IMR-90 (cell line): ENCODE measurements at regions not wholly inside any gene's neighbourhood (a gene's known extent, or its start where the extent isn't known, plus 50 kb on each side); places are given as distances from the start of the nearest gene placed in this dataset.
"Not testable (repeated sequence)": the region's sequence is repeated elsewhere in the genome, so short reads cannot be mapped to it uniquely, and the experiment has no call there.

ENCODE experiments used
- ATAC-seq: fragments of 200-7000 bp; cut with Tn5 transposase; 2 replicates; pipeline ENCODE4 v1.9.1; 2020; ENCODE audit warnings: low read depth, mild to moderate bottlenecking, moderate library complexity
- BruUV-seq: library from RNA; stranded (reverse); fragments of 400-500 nt; replicated peaks from 2 replicates; lab custom pipeline; 2021; lab: Mats Ljungman, UMichigan
- CTCF ChIA-PET: fragments of 300-600 bp; formaldehyde crosslinking; extraction: SDS; loops from one replicate; lab custom pipeline; 2021; ENCODE audit warnings: antibody characterized with exemption; lab: Yijun Ruan, JAX
- POLR2A ChIA-PET: fragments of 300-600 bp; sonication (Branson Sonifier 250); formaldehyde crosslinking; loops from one replicate; lab custom pipeline; 2022; ENCODE audit warnings: antibody characterized with exemption; ENCODE audit not compliant: unreplicated experiment; lab: Charles Lee
- DNase-seq: peaks from one replicate; pipeline ENCODE4 v3.0.0; 2013
- H2AFZ ChIP-seq: replicated peaks from 2 replicates; pipeline ENCODE3; 2013; ENCODE audit warnings: low read length, mild to moderate bottlenecking; ENCODE audit not compliant: poor library complexity
- H2AK5ac ChIP-seq: 2 replicates; pipeline ENCODE4 v1.6.1; 2013; ENCODE audit warnings: low read depth, low read length, inconsistent platforms
- H2AK9ac ChIP-seq: replicated peaks from 2 replicates; pipeline ENCODE3; 2013; ENCODE audit warnings: mild to moderate bottlenecking, low read depth, low read length, moderate library complexity; ENCODE audit not compliant: poor library complexity
- H2BK120ac ChIP-seq: 2 replicates; pipeline ENCODE4 v1.6.1; 2013; ENCODE audit warnings: low read depth, low read length, inconsistent platforms
- H2BK15ac ChIP-seq: 3 replicates; pipeline ENCODE4 v1.6.1; 2013; ENCODE audit warnings: low read depth, low read length, inconsistent platforms
- H2BK20ac ChIP-seq: 2 replicates; pipeline ENCODE4 v1.6.1; 2013; ENCODE audit warnings: low read depth, mild to moderate bottlenecking, inconsistent platforms, low read length, moderate library complexity
- H2BK5ac ChIP-seq: 2 replicates; pipeline ENCODE4 v1.6.1; 2013; ENCODE audit warnings: mild to moderate bottlenecking, low read depth, low read length, inconsistent platforms; ENCODE audit not compliant: poor library complexity, severe bottlenecking
- H3K14ac ChIP-seq: replicated peaks from 2 replicates; pipeline ENCODE4 v1.6.1; 2013; ENCODE audit warnings: low read depth, low read length, inconsistent platforms
- H3K18ac ChIP-seq: 2 replicates; pipeline ENCODE4 v1.6.1; 2013; ENCODE audit warnings: low read depth, low read length, control low read depth
- H3K23ac ChIP-seq: 2 replicates; pipeline ENCODE4 v1.6.1; 2013; ENCODE audit warnings: low read depth, low read length, inconsistent platforms
- H3K27ac ChIP-seq: 2 replicates; pipeline ENCODE4 v1.5.1; 2013; ENCODE audit warnings: mild to moderate bottlenecking, control low read depth, low read length; ENCODE audit not compliant: insufficient read depth
- H3K27me3 ChIP-seq: 2 replicates; pipeline ENCODE4 v1.6.1; 2013; ENCODE audit warnings: low read length; ENCODE audit not compliant: control insufficient read depth, insufficient read depth
- H3K36me3 ChIP-seq: 2 replicates; pipeline ENCODE4 v1.6.1; 2013; ENCODE audit warnings: low read length, mixed read lengths; ENCODE audit not compliant: control insufficient read depth, insufficient read depth
- H3K4ac ChIP-seq: 2 replicates; pipeline ENCODE4 v1.6.1; 2013; ENCODE audit warnings: low read depth, low read length, inconsistent platforms
- H3K4me1 ChIP-seq: 2 replicates; pipeline ENCODE4 v1.6.1; 2013; ENCODE audit warnings: low read length, mixed read lengths; ENCODE audit not compliant: control insufficient read depth, insufficient read depth
- H3K4me2 ChIP-seq: 2 replicates; pipeline ENCODE4 v1.6.1; 2013; ENCODE audit warnings: low read depth, mild to moderate bottlenecking, control low read depth, low read length, moderate library complexity
- H3K4me3 ChIP-seq: 2 replicates; pipeline ENCODE4 v1.5.1; 2013; ENCODE audit warnings: low read depth, mild to moderate bottlenecking, control low read depth, low read length, moderate library complexity; ENCODE audit not compliant: insufficient read depth
- H3K56ac ChIP-seq: 2 replicates; pipeline ENCODE4 v1.6.1; 2013; ENCODE audit warnings: low read length, inconsistent platforms; ENCODE audit not compliant: insufficient read depth; ENCODE audit errors: extremely low read depth
- H3K79me1 ChIP-seq, 2 experiments: 2 replicates each; pipeline ENCODE4 v1.6.1; 2013; ENCODE audit warnings: low read length in 2 of 2, inconsistent platforms in 1 of 2, low read depth in 1 of 2
- H3K9ac ChIP-seq: 2 replicates; pipeline ENCODE4 v1.6.1; 2013; ENCODE audit warnings: low read depth, low read length, control low read depth
- H3K9me1 ChIP-seq: 2 replicates; pipeline ENCODE4 v1.6.1; 2013; ENCODE audit warnings: low read length, inconsistent platforms; ENCODE audit not compliant: insufficient read depth
- H3K9me3 ChIP-seq: 2 replicates; pipeline ENCODE4 v1.6.1; 2013; ENCODE audit warnings: low read length; ENCODE audit not compliant: control insufficient read depth, insufficient read depth
- H4K20me1 ChIP-seq: 2 replicates; pipeline ENCODE4 v1.6.1; 2013; ENCODE audit warnings: low read length, inconsistent platforms; ENCODE audit not compliant: insufficient read depth
- H4K5ac ChIP-seq: 2 replicates; pipeline ENCODE4 v1.6.1; 2013; ENCODE audit warnings: mild to moderate bottlenecking, low read depth, low read length, control low read depth
- H4K8ac ChIP-seq, 2 experiments: 2 replicates each; pipeline ENCODE4 v1.6.1; 2013; ENCODE audit warnings: low read depth in 2 of 2, low read length in 2 of 2, control low read depth in 1 of 2, inconsistent platforms in 1 of 2
- H4K91ac ChIP-seq: 2 replicates; pipeline ENCODE4 v1.6.1; 2013; ENCODE audit warnings: low read depth, low read length, inconsistent platforms; ENCODE audit not compliant: insufficient read depth
- BHLHE40 ChIP-seq: fragments of 150-350 bp; IDR thresholded peaks from 2 replicates; pipeline ENCODE4 v1.6.1; 2016; ENCODE audit warnings: mild to moderate bottlenecking, low read depth, low read length
- CEBPB ChIP-seq: IDR thresholded peaks from 2 replicates; pipeline ENCODE4 v1.6.1; 2012; ENCODE audit warnings: low read depth, low read length, improper control_type of control experiment
- MXI1 ChIP-seq: IDR thresholded peaks from 2 replicates; pipeline ENCODE4 v1.6.1; 2012; ENCODE audit warnings: low read depth, mild to moderate bottlenecking, low read length, moderate library complexity, borderline replicate concordance
- SMC3 ChIP-seq: fragments of 150-350 bp; IDR thresholded peaks from 2 replicates; pipeline ENCODE4 v1.6.1; 2016; ENCODE audit warnings: low read depth, mild to moderate bottlenecking, antibody characterized with exemption, low read length, moderate library complexity
- WGBS, 2 experiments: methylation state at CpG; one replicate each; pipeline versions ENCODE4 v1.1.5 to v1.1.7; 2013; ENCODE audit warnings: missing lambda C conversion rate in 2 of 2; ENCODE audit not compliant: insufficient read length in 1 of 2; ENCODE audit errors: extremely low coverage in 2 of 2; 5-methylcytosine and 5-hydroxymethylcytosine counted together
- dilution Hi-C: fragments of 300-500 bp; cut with HindIII; formaldehyde crosslinking; loops from one replicate; pipeline ENCODE4 v1.14.3; 2018; ENCODE audit warnings: low sequenced_read_pairs; ENCODE audit not compliant: unreplicated experiment
- in situ Hi-C: fragments of 300-500 bp; cut with MboI; formaldehyde crosslinking; loops from 3 replicates; pipeline ENCODE4 v1.14.3; 2019; ENCODE audit warnings: low sequenced_read_pairs, inconsistent platforms, mixed read lengths
- intact Hi-C: fragments of 100-400 bp; cut with micrococcal nuclease; formaldehyde crosslinking; loops from 2 replicates; pipeline ENCODE4 v1.10.0; 2022

DNA sequence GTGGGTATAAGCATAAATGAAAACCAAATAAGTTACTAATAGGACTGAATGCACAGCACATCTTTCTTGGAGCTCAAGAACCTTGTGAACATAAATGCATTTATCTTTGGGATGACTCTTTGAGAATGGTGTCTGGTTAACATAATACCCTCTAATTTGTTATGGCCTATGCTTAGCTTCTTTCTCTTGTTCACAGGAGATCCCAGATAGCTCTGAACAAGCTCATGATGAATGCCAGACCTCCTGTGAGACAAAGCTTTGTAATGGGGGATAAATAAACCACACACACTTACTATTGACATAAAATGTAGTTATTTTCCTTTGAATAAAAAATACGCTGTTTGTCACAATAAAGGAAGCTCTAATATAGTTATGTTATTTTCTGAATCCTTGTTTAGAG is 111.5 kb downstream of the PSAT1 start:
- Histone ChIP-seq H3K36me3 (no peaks in the 10 kb centered on the region), H3K14ac (no peak overlapping the region), H2BK15ac (no peak overlapping the region), H3K23ac (no peak overlapping the region), H3K4me1 (no peaks in the 10 kb centered on the region), H3K18ac (no peak overlapping the region), H2BK120ac (no peak overlapping the region), H2BK5ac (no peak overlapping the region), H2AK9ac (no peak overlapping the region), H4K8ac (no peak overlapping the region), H4K91ac (no peak overlapping the region), H3K27ac (no peak overlapping the region), H3K9ac (no peak overlapping the region), H3K56ac (no peak overlapping the region), H2BK20ac (no peak overlapping the region), H3K27me3 (peaks cover 4% of the 10 kb centered on the region; the same call in 1 of the 2 replicates), H2AFZ (no peak overlapping the region), H4K20me1 (no peaks in the 10 kb centered on the region), H3K4me2 (no peak overlapping the region), H2AK5ac (no peak overlapping the region), H3K4ac (no peak overlapping the region), H3K79me1 (no peaks in the 10 kb centered on the region), H3K9me3 (no peaks in the 10 kb centered on the region), H3K9me1 (no peaks in the 10 kb centered on the region), H3K4me3 (no peak overlapping the region), H4K5ac (no peak overlapping the region)
- dilution Hi-C loops: no loop called here
- ChIA-PET CTCF (no interaction called here), POLR2A (no interaction called here)
- in situ Hi-C loops: no loop called here
- WGBS, 2 experiments: no CpG with 5 or more reads among the region's 1 CpG
- ATAC-seq: no peak
- TF ChIP-seq MXI1 (no peak), BHLHE40 (no peak), SMC3 (no peak), CEBPB (no peak)
- intact Hi-C loops: no loop called here
- DNase-seq: no peak
- BruUV-seq: no TSS peak

DNA sequence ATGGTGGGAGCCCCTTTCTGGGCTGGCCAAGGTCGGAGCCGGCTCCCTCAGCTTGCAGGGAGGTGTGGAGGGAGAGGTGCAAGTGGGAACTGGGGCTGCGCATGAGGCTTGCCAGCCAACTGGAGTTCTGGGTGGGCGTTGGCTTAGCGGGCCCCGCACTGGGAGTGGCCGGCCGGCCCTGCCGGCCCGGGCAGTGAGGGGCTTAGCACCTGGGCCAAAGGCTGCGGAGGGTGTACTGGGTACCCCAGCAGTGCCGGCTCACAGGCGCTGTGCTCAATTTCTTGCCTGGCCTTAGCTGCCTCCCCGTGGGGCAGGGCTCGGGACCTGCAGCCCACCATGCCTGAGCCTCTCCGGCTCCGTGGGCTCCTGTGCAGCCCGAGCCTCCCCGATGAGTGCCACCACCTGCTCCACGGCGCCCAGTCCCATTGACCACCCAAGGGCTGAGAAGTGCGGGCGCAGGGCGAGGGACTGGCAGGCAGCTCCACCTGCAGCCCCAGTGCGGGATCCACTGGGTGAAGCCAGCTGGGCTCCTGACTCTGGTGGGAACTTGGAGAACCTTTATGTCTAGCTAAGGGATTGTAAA is 113.1 kb downstream of the PSAT1 start:
- H3K4me2 ChIP-seq, H4K8ac ChIP-seq, H3K18ac ChIP-seq, H2AFZ ChIP-seq, DNase-seq, H2AK9ac ChIP-seq, H2BK5ac ChIP-seq, H2BK15ac ChIP-seq, H3K27me3 ChIP-seq, H2BK120ac ChIP-seq, ATAC-seq, H4K5ac ChIP-seq, dilution Hi-C loops, H3K9ac ChIP-seq, H3K56ac ChIP-seq, H2BK20ac ChIP-seq, H3K4ac ChIP-seq, H2AK5ac ChIP-seq, BruUV-seq, H3K9me1 ChIP-seq, in situ Hi-C loops, H3K9me3 ChIP-seq, intact Hi-C loops, H3K4me3 ChIP-seq, H3K23ac ChIP-seq, H3K27ac ChIP-seq, H3K14ac ChIP-seq, H4K20me1 ChIP-seq, POLR2A ChIA-PET, H3K36me3 ChIP-seq, H4K91ac ChIP-seq, H3K79me1 ChIP-seq, CTCF ChIA-PET, H3K4me1 ChIP-seq: not testable (repeated sequence)
- WGBS, 2 experiments: 88% methylated on average over 14 of the region's 25 CpGs; no CpG with 5 or more reads in 1 of the 2 experiments
